Loucy (cell line): ENCODE measurements at regions not wholly inside any gene's neighbourhood (a gene's known extent, or its start where the extent isn't known, plus 50 kb on each side); places are given as distances from the start of the nearest gene placed in this dataset.

Experiments used
- EZH2phosphoT487 ChIP-seq: fragments of 200-600 bp; IDR thresholded peaks from 2 replicates; pipeline ENCODE4 v1.6.1; 2018; ENCODE audit warnings: antibody characterized with exemption, mild to moderate bottlenecking, moderate library complexity, borderline replicate concordance
- TF ChIP-seq, protein P1 (sequence below): fragments of 200-600 bp; sonication (generic); conservative IDR thresholded peaks from 2 replicates; pipeline ENCODE4 v1.5.1; 2014; ENCODE audit warnings: mild to moderate bottlenecking, antibody characterized with exemption, low read length

DNA sequence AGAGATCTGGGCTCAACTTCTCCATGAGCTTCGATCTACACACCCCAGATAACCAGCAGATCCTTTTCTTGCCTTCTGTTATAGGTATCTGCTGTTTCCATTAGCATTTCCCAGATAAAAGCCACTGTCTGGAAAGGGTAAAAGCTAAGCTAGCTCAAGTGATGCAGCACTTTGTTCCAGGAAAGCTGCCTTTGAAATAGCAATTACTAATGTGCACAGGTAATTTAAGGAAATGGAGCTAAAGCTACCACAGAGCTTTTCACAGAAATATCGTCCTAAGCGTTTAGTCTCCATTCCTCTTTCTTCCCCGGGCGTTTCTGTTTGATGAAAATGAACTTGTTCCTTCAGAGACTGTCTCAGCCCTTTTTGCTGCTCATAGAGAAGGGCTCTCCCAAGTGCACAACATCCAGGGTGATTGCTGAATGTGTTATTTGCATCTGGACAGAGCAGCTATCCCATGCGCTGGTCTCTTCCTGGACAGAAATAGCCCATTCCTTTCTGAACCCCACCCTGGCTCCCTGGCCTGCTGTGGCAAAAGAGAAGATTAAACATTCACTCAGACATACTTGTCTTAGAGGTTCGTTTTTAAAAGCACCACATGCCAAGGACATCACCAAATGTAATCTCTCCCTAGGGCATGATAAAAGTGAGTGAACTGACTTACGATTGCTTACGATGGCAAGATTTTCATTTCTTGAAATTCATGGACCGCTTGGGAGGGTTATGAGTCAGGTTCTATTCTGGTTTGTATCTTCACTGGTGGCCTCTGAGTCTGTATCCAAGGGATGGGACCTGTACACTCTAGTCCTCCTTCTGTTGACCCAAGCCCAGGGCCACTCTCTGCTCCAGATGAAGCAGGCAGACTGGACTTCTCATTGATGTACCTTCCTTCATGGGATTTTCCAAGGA lies 429.1 kb upstream of the CDH4 start:
- TF ChIP-seq, protein P1, sequence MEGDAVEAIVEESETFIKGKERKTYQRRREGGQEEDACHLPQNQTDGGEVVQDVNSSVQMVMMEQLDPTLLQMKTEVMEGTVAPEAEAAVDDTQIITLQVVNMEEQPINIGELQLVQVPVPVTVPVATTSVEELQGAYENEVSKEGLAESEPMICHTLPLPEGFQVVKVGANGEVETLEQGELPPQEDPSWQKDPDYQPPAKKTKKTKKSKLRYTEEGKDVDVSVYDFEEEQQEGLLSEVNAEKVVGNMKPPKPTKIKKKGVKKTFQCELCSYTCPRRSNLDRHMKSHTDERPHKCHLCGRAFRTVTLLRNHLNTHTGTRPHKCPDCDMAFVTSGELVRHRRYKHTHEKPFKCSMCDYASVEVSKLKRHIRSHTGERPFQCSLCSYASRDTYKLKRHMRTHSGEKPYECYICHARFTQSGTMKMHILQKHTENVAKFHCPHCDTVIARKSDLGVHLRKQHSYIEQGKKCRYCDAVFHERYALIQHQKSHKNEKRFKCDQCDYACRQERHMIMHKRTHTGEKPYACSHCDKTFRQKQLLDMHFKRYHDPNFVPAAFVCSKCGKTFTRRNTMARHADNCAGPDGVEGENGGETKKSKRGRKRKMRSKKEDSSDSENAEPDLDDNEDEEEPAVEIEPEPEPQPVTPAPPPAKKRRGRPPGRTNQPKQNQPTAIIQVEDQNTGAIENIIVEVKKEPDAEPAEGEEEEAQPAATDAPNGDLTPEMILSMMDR: no peak
- TF ChIP-seq EZH2phosphoT487: no peak
